ENCODE measurements at regions not wholly inside any gene's neighbourhood (a gene's known extent, or its start where the extent isn't known, plus 50 kb on each side); places are given as distances from the start of the nearest gene placed in this dataset.

- Histone ChIP-seq H3K27ac (ENCODE audit: poor library complexity, severe bottlenecking) (no peak overlapping the region), H3K36me3 (ENCODE audit: low read depth) (no peaks in the 10 kb centered on the region), H3K27me3 (ENCODE audit: insufficient read depth, poor library complexity, severe bottlenecking) (no peaks in the 10 kb centered on the region), H3K9me3 (ENCODE audit: severe bottlenecking) (no peaks in the 10 kb centered on the region), H3K4me1 (ENCODE audit: insufficient read depth, poor library complexity, severe bottlenecking) (no peaks in the 10 kb centered on the region), H3K4me3 (ENCODE audit: severe bottlenecking) (no peak overlapping the region)
- TF ChIP-seq CTCF (IDR thresholded peaks at IDR 0.05; ENCODE audit: poor library complexity, severe bottlenecking): no peak
- no peak for DNase-seq (ENCODE audit: low spot score)
- ATAC-seq (ENCODE audit: low read depth): no peak
Measured at GRCh38 chr2:81979086-81979485, 1674.5 kb upstream of the LRRTM1 start.

GRCh38 chr2:81976998-81977397 lies 1672.4 kb upstream of the LRRTM1 start:
- H3K9me3 ChIP-seq (ENCODE audit: severe bottlenecking): no peaks in the 10 kb centered on the region
- no peak overlapping the region for H3K27ac ChIP-seq (ENCODE audit: poor library complexity, severe bottlenecking)
- no peak for DNase-seq (ENCODE audit: low spot score)
- no peaks in the 10 kb centered on the region for H3K4me1 ChIP-seq (ENCODE audit: insufficient read depth, poor library complexity, severe bottlenecking)
- ATAC-seq (ENCODE audit: low read depth): no peak
- no peak overlapping the region for H3K4me3 ChIP-seq (ENCODE audit: severe bottlenecking)
- TF ChIP-seq CTCF (IDR thresholded peaks at IDR 0.05; ENCODE audit: poor library complexity, severe bottlenecking): no peak
- no peaks in the 10 kb centered on the region for H3K27me3 ChIP-seq (ENCODE audit: insufficient read depth, poor library complexity, severe bottlenecking)
- no peaks in the 10 kb centered on the region for H3K36me3 ChIP-seq (ENCODE audit: low read depth)

DNA sequence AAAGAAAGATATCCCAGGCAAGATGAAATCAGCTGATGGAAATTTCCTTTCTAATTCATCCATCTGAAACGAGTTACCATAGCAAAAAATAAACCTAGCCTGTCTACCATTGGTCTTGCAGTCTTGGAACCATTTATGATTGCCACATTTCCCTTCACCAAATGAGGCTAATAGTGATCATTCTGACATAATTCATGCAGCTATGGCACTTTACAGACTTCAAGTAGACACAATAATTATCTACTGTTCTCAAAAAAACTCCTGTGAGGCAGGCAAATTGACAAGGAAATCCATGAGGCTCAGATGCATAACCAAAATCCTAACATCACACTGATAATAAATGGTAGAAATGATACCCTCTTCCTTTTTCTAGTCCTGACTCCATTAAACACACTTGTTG lies 1669.7 kb upstream of the LRRTM1 start:
- Histone ChIP-seq H3K9me3 (ENCODE audit: severe bottlenecking) (no peaks in the 10 kb centered on the region), H3K27ac (ENCODE audit: poor library complexity, severe bottlenecking) (no peak overlapping the region), H3K4me1 (ENCODE audit: insufficient read depth, poor library complexity, severe bottlenecking) (no peaks in the 10 kb centered on the region), H3K4me3 (ENCODE audit: severe bottlenecking) (no peak overlapping the region), H3K27me3 (ENCODE audit: insufficient read depth, poor library complexity, severe bottlenecking) (no peaks in the 10 kb centered on the region), H3K36me3 (ENCODE audit: low read depth) (no peaks in the 10 kb centered on the region)
- TF ChIP-seq CTCF (IDR thresholded peaks at IDR 0.05; ENCODE audit: poor library complexity, severe bottlenecking): no peak
- no peak for DNase-seq (ENCODE audit: low spot score)
- no peak for ATAC-seq (ENCODE audit: low read depth)

DNA sequence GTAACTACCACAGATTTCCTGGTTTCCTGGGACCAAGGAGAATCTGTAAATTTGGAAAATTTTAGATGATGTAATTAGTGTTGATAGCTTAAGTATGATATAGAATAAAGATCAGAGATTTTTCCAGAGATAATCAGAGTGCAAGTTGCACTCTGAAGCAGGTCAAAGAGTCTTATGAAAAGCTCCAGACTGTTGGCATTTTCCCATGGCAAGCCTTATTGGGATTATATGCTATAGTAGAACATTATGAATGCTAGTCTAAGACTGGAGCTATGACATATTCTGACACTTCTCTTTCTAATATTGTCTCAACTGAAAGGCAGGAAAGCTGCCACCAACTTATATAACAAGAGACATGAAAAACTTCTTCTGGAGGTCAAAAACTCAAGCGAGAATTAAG lies 1638.3 kb upstream of the LRRTM1 start:
- no peaks in the 10 kb centered on the region for H3K36me3 ChIP-seq (ENCODE audit: low read depth)
- no peak for TF ChIP-seq CTCF (IDR thresholded peaks at IDR 0.05; ENCODE audit: poor library complexity, severe bottlenecking)
- no peak overlapping the region for H3K4me3 ChIP-seq (ENCODE audit: severe bottlenecking)
- no peak for DNase-seq (ENCODE audit: low spot score)
- H3K27me3 ChIP-seq (ENCODE audit: insufficient read depth, poor library complexity, severe bottlenecking): no peaks in the 10 kb centered on the region
- ATAC-seq (ENCODE audit: low read depth): no peak
- no peaks in the 10 kb centered on the region for H3K9me3 ChIP-seq (ENCODE audit: severe bottlenecking)
- no peak overlapping the region for H3K27ac ChIP-seq (ENCODE audit: poor library complexity, severe bottlenecking)
- H3K4me1 ChIP-seq (ENCODE audit: insufficient read depth, poor library complexity, severe bottlenecking): no peaks in the 10 kb centered on the region

DNA sequence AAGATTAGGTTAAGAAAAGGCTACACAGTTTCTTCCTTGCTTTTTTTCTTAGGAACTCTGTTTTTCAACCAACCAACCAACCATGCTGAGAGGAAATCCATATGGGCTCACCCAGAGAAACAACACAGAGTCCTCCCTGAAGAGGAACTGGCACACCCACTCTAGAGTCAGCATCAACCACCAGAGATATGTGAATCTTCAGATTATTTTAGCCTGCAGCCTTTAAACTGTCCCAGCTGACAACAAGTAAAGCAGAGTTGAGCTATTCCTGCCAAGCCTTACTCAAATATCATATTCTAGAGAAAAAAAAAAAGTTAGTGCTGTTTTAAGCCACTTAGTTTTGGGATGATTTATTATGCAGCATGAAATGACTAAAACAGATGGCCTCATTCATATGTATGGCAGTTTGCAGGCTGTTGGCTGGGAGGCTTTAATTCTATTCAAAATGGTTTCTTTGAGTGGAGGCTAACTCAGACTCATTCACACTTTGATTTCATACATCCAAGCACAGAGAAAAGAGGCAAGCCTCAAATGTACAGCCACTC lies 1637.7 kb upstream of the LRRTM1 start:
- H3K9me3 ChIP-seq (ENCODE audit: severe bottlenecking): no peaks in the 10 kb centered on the region
- no peaks in the 10 kb centered on the region for H3K27me3 ChIP-seq (ENCODE audit: insufficient read depth, poor library complexity, severe bottlenecking)
- H3K4me3 ChIP-seq (ENCODE audit: severe bottlenecking): no peak overlapping the region
- no peaks in the 10 kb centered on the region for H3K4me1 ChIP-seq (ENCODE audit: insufficient read depth, poor library complexity, severe bottlenecking)
- DNase-seq (ENCODE audit: low spot score): no peak
- no peak for ATAC-seq (ENCODE audit: low read depth)
- TF ChIP-seq CTCF (IDR thresholded peaks at IDR 0.05; ENCODE audit: poor library complexity, severe bottlenecking): no peak
- H3K27ac ChIP-seq (ENCODE audit: poor library complexity, severe bottlenecking): no peak overlapping the region
- H3K36me3 ChIP-seq (ENCODE audit: low read depth): no peaks in the 10 kb centered on the region

All from RWPE2 (cell line).